ENCODE measurements at regions not wholly inside any gene's neighbourhood (a gene's known extent, or its start where the extent isn't known, plus 50 kb on each side); places are given as distances from the start of the nearest gene placed in this dataset.
"Not testable (repeated sequence)": the region's sequence is repeated elsewhere in the genome, so short reads cannot be mapped to it uniquely, and the experiment has no call there.

GRCh38 chr10:47711428-47711827, 52.0 kb downstream of the SYT15B start:
- DNase-seq (ENCODE audit: low read depth, low spot score): not testable (repeated sequence)

- not testable (repeated sequence) for DNase-seq (ENCODE audit: low read depth, low spot score)
Measured at GRCh38 chr10:47710443-47710842, 52.9 kb downstream of the SYT15B start.

GRCh38 chr10:47705698-47706414, 57.5 kb downstream of the SYT15B start:
- DNase-seq (ENCODE audit: low read depth, low spot score): peak; percentile 0

GRCh38 chr10:47701285-47701684, 62.1 kb downstream of the SYT15B start:
- not testable (repeated sequence) for DNase-seq (ENCODE audit: low read depth, low spot score)

- not testable (repeated sequence) for DNase-seq (ENCODE audit: low read depth, low spot score)
Measured at GRCh38 chr10:47699854-47700253, 63.5 kb downstream of the SYT15B start.

GRCh38 chr10:47696170-47696569, 67.2 kb downstream of the SYT15B start:
- not testable (repeated sequence) for DNase-seq (ENCODE audit: low read depth, low spot score)

GRCh38 chr10:47695149-47695548, 68.2 kb downstream of the SYT15B start:
- DNase-seq (ENCODE audit: low read depth, low spot score): not testable (repeated sequence)

GRCh38 chr10:47690304-47690703, 73.1 kb downstream of the SYT15B start:
- not testable (repeated sequence) for DNase-seq (ENCODE audit: low read depth, low spot score)

GRCh38 chr10:47683826-47684475, 79.4 kb downstream of the SYT15B start:
- DNase-seq (ENCODE audit: low read depth, low spot score): not testable (repeated sequence)

GRCh38 chr10:47681638-47681990, 81.8 kb downstream of the SYT15B start:
- not testable (repeated sequence) for DNase-seq (ENCODE audit: low read depth, low spot score)

GRCh38 chr10:47680848-47681637, 82.3 kb downstream of the SYT15B start:
- not testable (repeated sequence) for DNase-seq (ENCODE audit: low read depth, low spot score)

GRCh38 chr10:47676102-47676501, 87.3 kb downstream of the SYT15B start:
- not testable (repeated sequence) for DNase-seq (ENCODE audit: low read depth, low spot score)

GRCh38 chr10:47675577-47675976, 87.8 kb downstream of the SYT15B start:
- DNase-seq (ENCODE audit: low read depth, low spot score): not testable (repeated sequence)

- DNase-seq (ENCODE audit: low read depth, low spot score): not testable (repeated sequence)
Measured at GRCh38 chr10:47673128-47673527, 90.3 kb downstream of the SYT15B start.

GRCh38 chr10:47670857-47671256, 92.5 kb downstream of the SYT15B start:
- DNase-seq (ENCODE audit: low read depth, low spot score): not testable (repeated sequence)

GRCh38 chr10:47661955-47662577, 101.3 kb downstream of the SYT15B start:
- DNase-seq (ENCODE audit: low read depth, low spot score): not testable (repeated sequence)

- DNase-seq (ENCODE audit: low read depth, low spot score): not testable (repeated sequence)
Measured at GRCh38 chr10:47656732-47657131, 106.7 kb downstream of the SYT15B start.

GRCh38 chr10:47654161-47654560, 109.2 kb downstream of the SYT15B start:
- DNase-seq (ENCODE audit: low read depth, low spot score): not testable (repeated sequence)

- not testable (repeated sequence) for DNase-seq (ENCODE audit: low read depth, low spot score)
Measured at GRCh38 chr10:47648594-47648993, 114.8 kb downstream of the SYT15B start.

GRCh38 chr10:47647523-47648101, 115.8 kb downstream of the SYT15B start:
- not testable (repeated sequence) for DNase-seq (ENCODE audit: low read depth, low spot score)

- peak; percentile 46 for DNase-seq (ENCODE audit: low read depth, low spot score)
Measured at GRCh38 chr10:47646686-47647273, 116.6 kb downstream of the SYT15B start.

Data from astrocyte of the hippocampus (primary cell).